A172 (cell line): ENCODE measurements at regions not wholly inside any gene's neighbourhood (a gene's known extent, or its start where the extent isn't known, plus 50 kb on each side); places are given as distances from the start of the nearest gene placed in this dataset.
A peak's percentile ranks its signal among the peaks of the same experiment; 100 is the strongest.

Source experiments
- DNase-seq: peaks from one replicate; pipeline ENCODE4 v3.0.0-alpha.2; 2015; ENCODE audit warnings: low spot score

DNA sequence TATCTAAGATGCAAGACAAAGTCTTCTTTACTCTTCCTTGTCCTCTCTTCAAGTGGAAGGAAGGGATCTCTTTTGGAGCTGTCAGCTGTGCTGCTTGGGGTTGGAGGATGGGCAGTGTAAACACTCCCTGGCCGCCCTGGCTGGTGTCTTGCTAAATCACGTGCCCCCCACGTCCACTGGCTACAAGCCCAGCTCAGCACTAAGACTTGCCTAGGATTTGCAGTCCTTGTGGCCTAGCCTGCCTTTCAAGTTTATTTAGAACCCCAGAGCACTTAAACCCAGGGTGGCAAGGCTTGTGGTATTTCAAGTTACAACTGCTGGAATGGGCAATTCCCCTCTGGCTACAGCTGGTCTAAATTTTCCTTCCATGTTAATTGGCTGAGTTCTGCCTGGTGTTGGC, 272.4 kb upstream of the MYO3A start:
- no peak for DNase-seq

DNA sequence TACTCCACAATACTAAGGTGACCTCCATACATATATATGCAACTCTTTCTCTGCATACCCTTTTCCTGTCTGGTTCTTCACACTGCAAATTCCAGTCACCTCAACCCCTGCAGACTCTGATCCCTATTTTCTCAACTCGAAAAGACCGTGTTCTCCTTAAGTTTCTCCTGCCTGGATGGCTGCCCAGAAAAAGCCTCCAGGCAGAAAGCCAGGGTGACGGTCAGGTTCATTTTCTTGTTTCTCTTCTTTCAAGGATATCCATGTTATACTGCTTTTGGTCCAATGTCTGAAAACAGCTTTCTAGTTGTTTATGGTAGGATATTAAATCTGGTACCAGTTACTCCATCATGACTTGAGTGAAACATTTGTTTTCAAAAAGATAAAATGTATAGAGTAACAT, 267.8 kb upstream of the MYO3A start:
- DNase-seq = no peak

DNA sequence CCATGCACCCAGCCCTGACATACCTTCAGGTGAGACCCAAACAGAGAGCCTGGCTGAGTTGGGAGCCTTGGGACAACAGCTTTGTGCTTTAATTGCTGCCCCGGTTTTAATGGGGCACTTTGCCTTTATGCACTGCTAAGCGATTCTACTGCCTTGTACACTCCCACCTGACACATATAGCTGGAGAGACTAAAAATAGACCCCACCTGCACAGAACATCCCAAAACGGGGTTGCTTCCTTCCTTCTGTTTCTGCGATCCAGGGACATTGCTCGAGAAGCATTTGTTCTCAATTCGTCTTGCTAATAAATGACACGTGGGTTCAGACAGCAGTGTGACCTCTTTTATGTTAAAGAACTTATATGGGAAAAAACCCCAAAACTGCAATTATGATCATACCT, 258.8 kb upstream of the MYO3A start:
- no peak for DNase-seq

GRCh38 chr10:25675615-25676014, 258.4 kb upstream of the MYO3A start:
- DNase-seq = no peak

- no peak for DNase-seq
These were observed 255.8 kb upstream of the MYO3A start for GRCh38 chr10:25678220-25678619.

- DNase-seq = no peak
These were observed 255.4 kb upstream of the MYO3A start for GRCh38 chr10:25678666-25679065.

GRCh38 chr10:25682203-25682851, 251.7 kb upstream of the MYO3A start:
- peak; percentile 52 for DNase-seq

DNA sequence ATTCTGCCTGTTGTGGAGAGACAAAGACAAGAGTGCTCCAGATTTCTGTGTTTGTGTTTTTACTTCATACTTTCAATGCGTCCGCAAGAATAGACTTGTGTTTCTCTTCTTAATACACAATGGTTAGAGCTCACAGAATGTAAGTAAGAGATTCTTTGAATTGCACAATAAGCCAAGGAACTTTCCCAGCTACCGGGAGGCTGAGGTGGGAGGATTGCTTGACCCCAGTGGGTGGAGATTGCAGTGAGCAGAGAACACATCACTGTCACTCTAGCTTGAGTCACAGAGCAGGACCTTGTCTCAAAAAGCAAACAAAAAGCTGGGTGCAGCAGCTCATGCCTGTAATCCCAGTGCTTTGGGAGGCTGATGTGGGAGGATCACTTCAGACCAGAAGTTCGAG, 250.7 kb upstream of the MYO3A start:
- no peak for DNase-seq

GRCh38 chr10:25687521-25687920, 246.5 kb upstream of the MYO3A start:
- no peak for DNase-seq

GRCh38 chr10:25689346-25690100, 244.5 kb upstream of the MYO3A start:
- no peak for DNase-seq

DNA sequence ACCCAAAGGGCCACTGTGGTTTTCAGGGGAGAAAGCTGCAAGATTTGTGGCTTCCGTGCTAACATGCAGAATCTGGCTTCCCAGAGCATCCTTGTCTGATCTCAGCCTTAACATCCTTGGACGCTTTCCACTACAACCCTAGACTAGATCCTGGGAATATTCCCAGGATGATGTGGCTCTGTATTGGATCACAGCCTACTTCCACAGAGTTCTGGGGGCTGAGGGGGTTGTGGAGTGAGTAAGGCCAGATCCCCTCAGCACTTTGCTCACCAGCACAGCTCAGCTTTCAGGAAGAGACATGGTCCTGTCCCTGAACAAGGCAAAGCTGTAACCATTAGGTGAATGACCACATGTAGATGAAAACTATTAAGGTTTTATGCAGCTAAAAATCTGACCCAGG, 241.3 kb upstream of the MYO3A start:
- no peak for DNase-seq

DNA sequence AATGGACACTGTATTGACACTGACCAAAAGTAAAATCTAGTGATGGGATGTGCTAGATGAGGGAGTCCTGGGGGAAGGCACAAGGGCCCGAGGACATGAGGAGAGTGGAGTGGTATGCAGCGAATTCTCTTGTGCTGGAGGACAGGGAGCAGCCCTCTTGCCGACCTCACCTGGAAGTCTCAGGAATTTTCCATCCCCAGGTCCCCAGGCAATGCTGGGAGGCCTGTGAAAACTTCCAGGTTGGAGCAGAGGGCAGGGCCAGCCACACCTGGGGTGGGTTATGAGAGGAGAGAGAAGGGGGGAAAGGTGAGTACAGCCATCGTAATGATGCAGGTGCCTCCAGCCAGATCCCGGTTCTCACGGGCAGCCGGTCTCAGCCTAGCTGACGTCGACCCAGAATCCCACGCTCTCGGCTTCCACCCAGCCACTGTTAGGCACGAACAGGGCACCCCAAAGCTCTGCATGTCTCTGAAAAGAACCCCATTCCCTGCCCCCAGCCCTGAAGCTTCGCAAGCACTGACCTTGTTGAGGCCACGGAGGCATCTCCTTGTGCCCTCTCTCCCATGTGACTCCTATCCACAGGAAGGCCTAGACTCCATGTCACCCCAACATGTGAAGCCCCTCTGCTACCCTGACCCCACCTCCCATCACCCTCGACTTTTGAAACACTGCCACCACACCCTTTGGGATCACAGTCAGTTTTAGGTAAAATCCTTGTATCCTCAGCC, 239.7 kb upstream of the MYO3A start:
- DNase-seq = no peak

GRCh38 chr10:25694971-25695370, 239.1 kb upstream of the MYO3A start:
- DNase-seq = no peak

GRCh38 chr10:25695586-25695985, 238.4 kb upstream of the MYO3A start:
- DNase-seq = no peak

DNA sequence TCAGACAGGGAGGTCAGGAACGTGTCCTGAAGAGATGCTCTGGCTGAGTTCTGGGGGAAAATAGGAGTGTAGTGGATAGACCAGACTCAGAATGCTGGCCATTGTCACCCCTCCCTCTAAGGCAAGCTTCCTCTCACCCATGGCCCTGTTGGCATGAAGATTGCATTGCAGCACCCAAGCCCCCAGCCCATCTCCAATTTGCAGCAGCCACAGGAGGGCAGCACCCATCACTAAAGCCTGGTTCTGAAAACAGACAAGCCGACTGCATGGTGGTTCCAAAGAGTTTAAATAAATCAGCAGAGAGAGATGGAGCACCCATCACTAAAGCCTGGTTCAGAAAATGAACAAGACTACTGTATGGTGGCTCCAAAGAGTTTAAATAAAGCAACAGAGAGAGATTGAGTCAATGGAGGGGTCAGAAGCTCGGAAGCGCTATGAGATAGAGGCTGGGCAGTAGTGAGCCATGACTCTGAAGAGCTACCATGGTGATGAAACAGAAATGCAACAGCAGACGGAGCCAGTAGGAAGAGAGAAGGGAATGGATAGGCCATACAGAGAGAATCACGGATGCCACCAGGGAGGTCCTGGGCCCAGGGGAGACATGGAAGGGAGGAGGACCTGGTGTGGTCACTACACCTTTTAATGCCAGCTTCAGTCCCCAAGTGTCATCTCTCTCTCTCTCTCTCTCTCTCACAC, 237.9 kb upstream of the MYO3A start:
- DNase-seq = no peak

DNA sequence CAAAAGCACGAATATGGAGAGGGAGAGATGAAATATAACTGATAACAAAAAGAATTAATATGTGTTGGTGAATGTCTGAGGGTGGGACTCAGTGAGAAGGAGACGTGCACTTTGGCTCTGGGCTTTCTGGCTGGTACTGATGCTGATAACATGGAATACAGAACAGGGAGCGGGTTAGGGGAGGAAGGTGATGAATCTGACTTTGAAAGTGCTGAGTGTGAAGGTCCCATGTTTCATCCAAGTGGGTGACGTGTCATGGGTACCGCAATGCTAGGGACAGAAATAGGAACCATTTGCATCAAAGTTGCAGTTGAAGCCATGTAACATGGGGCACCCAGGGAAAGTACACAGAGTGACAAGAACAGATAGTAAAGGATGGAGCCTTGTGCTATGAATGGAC, 236.6 kb upstream of the MYO3A start:
- DNase-seq = no peak

- no peak for DNase-seq
These were observed 235.4 kb upstream of the MYO3A start for GRCh38 chr10:25698638-25699037.

DNA sequence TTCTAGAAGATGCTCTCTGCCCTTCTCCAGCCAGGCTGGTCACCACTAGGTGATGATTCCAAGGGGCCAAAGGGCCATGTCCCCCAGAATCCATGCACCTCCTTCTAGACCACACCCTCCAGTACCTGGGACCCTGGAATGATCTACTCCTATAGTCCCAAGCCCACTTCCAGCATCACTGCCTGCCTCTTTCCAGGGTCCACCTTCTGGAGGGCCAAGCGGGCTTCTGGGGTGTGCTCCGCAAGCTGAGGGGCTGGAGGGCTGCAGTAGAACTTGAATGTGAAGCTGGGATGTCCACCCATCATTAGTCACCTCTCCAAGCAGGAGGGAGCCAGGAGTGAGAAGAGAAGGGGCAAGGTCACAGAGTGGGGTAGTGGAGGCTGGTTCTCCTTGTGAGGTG, 234.4 kb upstream of the MYO3A start:
- DNase-seq = no peak

DNA sequence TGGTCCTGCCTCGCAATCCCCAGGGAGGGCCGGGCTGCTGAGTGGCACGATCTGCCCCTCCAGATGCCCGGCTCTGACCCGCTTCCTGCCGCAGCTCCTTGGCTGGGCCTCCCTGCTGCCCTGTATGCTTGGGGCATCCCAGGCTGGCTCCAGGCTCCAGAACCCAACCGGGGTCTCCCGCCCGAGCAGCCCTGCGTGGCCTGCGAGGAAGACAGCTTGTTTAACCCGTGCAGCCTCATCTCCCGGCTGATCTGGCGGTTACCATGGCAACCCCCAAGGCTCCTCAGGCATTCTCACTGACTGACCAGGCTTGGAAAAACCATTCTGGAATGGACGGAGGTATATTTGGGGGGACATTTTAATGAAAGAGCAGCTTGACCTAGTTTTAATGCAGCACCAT, 232.4 kb upstream of the MYO3A start:
- no peak for DNase-seq

- DNase-seq = no peak
These were observed 229.4 kb upstream of the MYO3A start for GRCh38 chr10:25704622-25705021.

- DNase-seq = no peak
These were observed 226.5 kb upstream of the MYO3A start for GRCh38 chr10:25707572-25707971.

DNA sequence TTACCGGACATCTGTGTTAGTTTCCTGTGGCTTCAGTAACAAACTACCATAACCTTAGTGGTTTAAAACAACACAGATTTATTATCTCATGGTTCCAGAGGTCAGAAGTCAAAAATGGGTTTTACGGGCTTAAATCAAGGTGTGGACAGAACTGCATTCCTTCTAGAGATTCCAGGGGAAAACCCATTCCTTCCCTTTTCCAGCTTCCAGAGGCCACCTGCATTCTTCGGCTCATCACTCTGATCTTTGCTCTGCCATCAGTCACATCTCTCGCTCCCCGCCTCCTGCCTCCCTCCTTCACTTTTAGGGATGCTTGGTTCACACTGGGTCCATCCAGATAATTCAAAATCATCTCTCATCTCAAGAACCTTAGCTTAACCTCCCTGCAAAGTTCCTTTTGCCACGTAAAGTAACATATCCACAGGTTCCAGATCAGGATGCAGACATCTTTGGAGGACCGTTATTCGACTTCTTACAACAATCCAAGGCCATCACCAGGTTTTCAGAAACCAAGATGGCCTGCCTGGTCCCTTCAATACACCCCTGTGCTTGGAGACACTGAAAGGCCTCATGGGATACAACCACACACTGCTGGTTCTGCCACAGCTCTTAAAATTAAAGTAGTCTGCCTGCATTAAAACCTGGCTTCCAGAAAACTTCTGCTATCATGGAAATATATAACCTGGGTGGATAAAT, 225.9 kb upstream of the MYO3A start:
- peak; percentile 32 for DNase-seq
